ENCODE measurements at regions not wholly inside any gene's neighbourhood (a gene's known extent, or its start where the extent isn't known, plus 50 kb on each side); places are given as distances from the start of the nearest gene placed in this dataset.
"Not testable (repeated sequence)": the region's sequence is repeated elsewhere in the genome, so short reads cannot be mapped to it uniquely, and the experiment has no call there.

GRCh38 chr22:34814260-34815025 is 251.5 kb upstream of the ISX start:
- no peak for DNase-seq (ENCODE audit: low read depth in 2 of 2)

GRCh38 chr22:34829485-34829884 is 236.5 kb upstream of the ISX start:
- no peak for DNase-seq (ENCODE audit: low read depth in 2 of 2)

- DNase-seq (ENCODE audit: low read depth in 2 of 2), result no peak
These were observed 231.9 kb upstream of the ISX start for GRCh38 chr22:34834059-34834458.

GRCh38 chr22:34834541-34834940 is 231.4 kb upstream of the ISX start:
- not testable (repeated sequence) for DNase-seq (ENCODE audit: low read depth in 2 of 2)

GRCh38 chr22:34841331-34841771 is 224.6 kb upstream of the ISX start:
- no peak for DNase-seq (ENCODE audit: low read depth in 2 of 2)

GRCh38 chr22:34841911-34842310 is 224.0 kb upstream of the ISX start:
- DNase-seq (ENCODE audit: low read depth in 2 of 2), result no peak

GRCh38 chr22:34842630-34843029 is 223.3 kb upstream of the ISX start:
- DNase-seq (ENCODE audit: low read depth in 2 of 2), result no peak

GRCh38 chr22:34843743-34844142 is 222.2 kb upstream of the ISX start:
- not testable (repeated sequence) for DNase-seq (ENCODE audit: low read depth in 2 of 2)

GRCh38 chr22:34845391-34845790 is 220.6 kb upstream of the ISX start:
- DNase-seq (ENCODE audit: low read depth in 2 of 2), result no peak

GRCh38 chr22:34847072-34847471 is 218.9 kb upstream of the ISX start:
- no peak for DNase-seq (ENCODE audit: low read depth in 2 of 2)

- DNase-seq (ENCODE audit: low read depth in 2 of 2), result no peak
These were observed 216.0 kb upstream of the ISX start for GRCh38 chr22:34849965-34850364.

GRCh38 chr22:34851918-34852662 is 213.9 kb upstream of the ISX start:
- no peak for DNase-seq (ENCODE audit: low read depth in 2 of 2)

GRCh38 chr22:34855471-34855870 is 210.5 kb upstream of the ISX start:
- DNase-seq (ENCODE audit: low read depth in 2 of 2), result no peak

GRCh38 chr22:34858066-34858465 is 207.9 kb upstream of the ISX start:
- no peak for DNase-seq (ENCODE audit: low read depth in 2 of 2)

- no peak for DNase-seq (ENCODE audit: low read depth in 2 of 2)
These were observed 204.2 kb upstream of the ISX start for GRCh38 chr22:34861787-34862186.

- no peak for DNase-seq (ENCODE audit: low read depth in 2 of 2)
These were observed 199.9 kb upstream of the ISX start for GRCh38 chr22:34866081-34866480.

GRCh38 chr22:34866495-34867131 is 199.3 kb upstream of the ISX start:
- no peak for DNase-seq (ENCODE audit: low read depth in 2 of 2)

- no peak for DNase-seq (ENCODE audit: low read depth in 2 of 2)
These were observed 188.5 kb upstream of the ISX start for GRCh38 chr22:34877506-34877905.

GRCh38 chr22:34878171-34878570 is 187.8 kb upstream of the ISX start:
- no peak for DNase-seq (ENCODE audit: low read depth in 2 of 2)

GRCh38 chr22:34879001-34879400 is 187.0 kb upstream of the ISX start:
- DNase-seq (ENCODE audit: low read depth in 2 of 2), result no peak

GRCh38 chr22:34880662-34881061 is 185.3 kb upstream of the ISX start:
- DNase-seq (ENCODE audit: low read depth in 2 of 2), result no peak

GRCh38 chr22:34881453-34881852 is 184.5 kb upstream of the ISX start:
- DNase-seq (ENCODE audit: low read depth in 2 of 2), result no peak

GRCh38 chr22:34885852-34886251 is 180.1 kb upstream of the ISX start:
- DNase-seq (ENCODE audit: low read depth in 2 of 2), result no peak

All from stimulated activated CD4-positive, alpha-beta T cell treated with anti-CD3 and anti-CD28 coated beads, Interleukin-4, amount 100 ng/mL, for 48 hours (primary cell).